Astrocyte (in vitro differentiated cells and primary cell): ENCODE measurements at regions not wholly inside any gene's neighbourhood (a gene's known extent, or its start where the extent isn't known, plus 50 kb on each side); places are given as distances from the start of the nearest gene placed in this dataset.

Source experiments
- EZH2 ChIP-seq: IDR thresholded peaks from 2 replicates; pipeline ENCODE4 v1.6.1; 2012; ENCODE audit warnings: mild to moderate bottlenecking, low read length, inconsistent platforms; ENCODE audit not compliant: insufficient read depth
- TF ChIP-seq, protein P1 (sequence below): IDR thresholded peaks from 2 replicates; pipeline ENCODE4 v1.5.1; 2011; ENCODE audit warnings: low read depth, mild to moderate bottlenecking, inconsistent platforms, low read length, moderate library complexity; ENCODE audit not compliant: insufficient read depth

DNA sequence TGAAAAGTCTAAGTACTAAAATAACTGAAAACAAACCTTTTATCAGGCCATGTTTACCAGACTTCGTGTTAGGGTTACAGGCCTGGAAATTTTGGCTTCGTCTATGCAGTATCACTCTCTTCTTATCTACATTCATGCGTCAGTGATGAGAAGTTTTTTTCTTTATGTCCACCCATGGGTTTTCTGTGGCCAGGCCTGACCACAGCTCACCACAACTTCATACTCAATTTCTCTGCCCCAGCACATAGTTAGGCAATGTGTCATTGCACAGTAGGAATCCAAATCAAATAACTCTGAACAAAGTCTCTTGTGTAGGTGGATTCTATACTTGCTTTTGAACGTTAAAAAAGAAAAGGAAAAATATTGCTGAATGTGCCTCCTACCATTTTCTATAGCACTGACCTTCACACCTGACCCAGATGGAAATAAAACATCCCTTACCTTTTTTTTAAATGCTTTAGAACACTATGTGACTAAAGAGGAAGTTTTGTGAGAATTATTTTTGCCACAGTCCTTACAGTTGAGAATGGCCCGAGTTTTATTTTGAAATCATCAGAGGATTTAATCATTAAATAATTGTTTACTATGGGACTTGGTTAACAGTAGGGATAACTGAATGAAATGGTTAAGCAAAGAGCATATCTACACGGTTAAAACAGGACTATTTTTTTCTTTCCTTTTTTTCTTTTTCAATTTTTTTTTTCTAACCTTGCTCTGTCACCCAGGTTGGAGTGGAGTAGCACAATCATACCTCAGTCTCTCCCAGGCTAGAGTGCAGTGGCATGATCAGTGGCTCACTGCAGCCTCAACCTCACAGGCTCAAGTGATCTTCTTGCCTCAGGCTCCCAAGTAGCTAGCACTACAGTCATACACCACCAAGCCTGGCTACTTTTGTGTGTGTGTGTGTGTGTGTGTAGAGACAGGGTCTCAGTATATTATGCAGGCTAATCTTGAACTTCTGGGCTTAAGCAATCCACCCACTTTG, 1247.0 kb upstream of the ACO1 start:
- TF ChIP-seq, protein P1, sequence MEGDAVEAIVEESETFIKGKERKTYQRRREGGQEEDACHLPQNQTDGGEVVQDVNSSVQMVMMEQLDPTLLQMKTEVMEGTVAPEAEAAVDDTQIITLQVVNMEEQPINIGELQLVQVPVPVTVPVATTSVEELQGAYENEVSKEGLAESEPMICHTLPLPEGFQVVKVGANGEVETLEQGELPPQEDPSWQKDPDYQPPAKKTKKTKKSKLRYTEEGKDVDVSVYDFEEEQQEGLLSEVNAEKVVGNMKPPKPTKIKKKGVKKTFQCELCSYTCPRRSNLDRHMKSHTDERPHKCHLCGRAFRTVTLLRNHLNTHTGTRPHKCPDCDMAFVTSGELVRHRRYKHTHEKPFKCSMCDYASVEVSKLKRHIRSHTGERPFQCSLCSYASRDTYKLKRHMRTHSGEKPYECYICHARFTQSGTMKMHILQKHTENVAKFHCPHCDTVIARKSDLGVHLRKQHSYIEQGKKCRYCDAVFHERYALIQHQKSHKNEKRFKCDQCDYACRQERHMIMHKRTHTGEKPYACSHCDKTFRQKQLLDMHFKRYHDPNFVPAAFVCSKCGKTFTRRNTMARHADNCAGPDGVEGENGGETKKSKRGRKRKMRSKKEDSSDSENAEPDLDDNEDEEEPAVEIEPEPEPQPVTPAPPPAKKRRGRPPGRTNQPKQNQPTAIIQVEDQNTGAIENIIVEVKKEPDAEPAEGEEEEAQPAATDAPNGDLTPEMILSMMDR = no peak
- no peak for TF ChIP-seq EZH2
